SK-N-MC (cell line): ENCODE measurements at regions not wholly inside any gene's neighbourhood (a gene's known extent, or its start where the extent isn't known, plus 50 kb on each side); places are given as distances from the start of the nearest gene placed in this dataset.

ENCODE experiments used
- EZH2 ChIP-seq: fragments of 200-600 bp; sonication (generic); IDR thresholded peaks from one replicate; pipeline ENCODE4 v1.6.1; 2017; ENCODE audit warnings: antibody characterized with exemption
- POLR2AphosphoS5 ChIP-seq: IDR thresholded peaks from 2 replicates; pipeline ENCODE4 v1.6.1; 2012; ENCODE audit warnings: mild to moderate bottlenecking, low read depth, low read length, borderline replicate concordance

DNA sequence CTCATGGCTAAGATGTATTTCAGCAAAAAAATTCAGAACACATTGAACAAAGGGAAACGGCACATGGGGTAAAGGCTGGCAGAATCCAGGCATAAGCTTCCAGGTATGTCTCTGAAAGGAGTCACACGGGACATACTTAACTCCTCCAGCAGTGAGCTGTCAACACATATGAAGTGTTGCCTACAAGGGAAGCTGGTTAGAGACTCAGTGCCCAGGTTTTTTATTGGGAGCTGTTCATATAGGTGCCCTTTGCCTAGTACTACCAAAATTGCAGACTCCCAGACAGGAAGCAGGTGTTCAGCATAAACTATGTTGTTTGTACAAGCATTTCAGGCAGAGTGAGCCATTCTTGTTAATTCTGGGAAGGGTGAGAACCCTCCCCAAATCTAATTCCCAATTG is 77.4 kb upstream of the PUDP start:
- TF ChIP-seq EZH2 (no peak), POLR2AphosphoS5 (no peak)
